ENCODE measurements at regions not wholly inside any gene's neighbourhood (a gene's known extent, or its start where the extent isn't known, plus 50 kb on each side); places are given as distances from the start of the nearest gene placed in this dataset.

GRCh38 chr12:82635263-82635662 lies 51.4 kb upstream of the TMTC2 start:
- TF ChIP-seq CEBPB (IDR thresholded peaks at IDR 0.05) (no peak), MAX (IDR thresholded peaks at IDR 0.05) (no peak), TAF1 (IDR thresholded peaks at IDR 0.05; ENCODE audit: low read depth) (no peak), REST (IDR thresholded peaks at IDR 0.05; ENCODE audit: low read depth) (no peak), RAD21 (IDR thresholded peaks at IDR 0.05; ENCODE audit: low read depth) (no peak), EP300 (IDR thresholded peaks at IDR 0.05; ENCODE audit: borderline replicate concordance) (no peak)
